ENCODE measurements at regions not wholly inside any gene's neighbourhood (a gene's known extent, or its start where the extent isn't known, plus 50 kb on each side); places are given as distances from the start of the nearest gene placed in this dataset.

DNA sequence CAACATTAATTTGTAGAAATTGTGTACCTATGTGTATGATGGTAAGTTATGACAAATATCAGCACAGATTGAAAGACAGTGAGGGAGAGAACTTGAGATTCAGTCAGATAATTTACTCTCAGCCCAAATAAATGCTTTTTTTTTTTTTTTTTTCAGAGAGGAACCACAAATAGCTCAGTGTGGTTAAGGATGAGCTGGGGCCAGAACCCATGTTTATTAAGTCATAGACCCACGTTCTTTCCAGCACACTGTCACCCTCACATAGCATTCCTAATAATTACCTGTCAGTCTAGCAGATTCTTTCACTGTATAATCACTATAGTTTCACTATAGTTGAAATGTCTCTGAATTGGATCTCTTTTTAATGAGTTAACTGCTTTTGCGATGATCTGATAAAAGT is 246.1 kb downstream of the ZIC1 start:
- TF ChIP-seq, protein P1, sequence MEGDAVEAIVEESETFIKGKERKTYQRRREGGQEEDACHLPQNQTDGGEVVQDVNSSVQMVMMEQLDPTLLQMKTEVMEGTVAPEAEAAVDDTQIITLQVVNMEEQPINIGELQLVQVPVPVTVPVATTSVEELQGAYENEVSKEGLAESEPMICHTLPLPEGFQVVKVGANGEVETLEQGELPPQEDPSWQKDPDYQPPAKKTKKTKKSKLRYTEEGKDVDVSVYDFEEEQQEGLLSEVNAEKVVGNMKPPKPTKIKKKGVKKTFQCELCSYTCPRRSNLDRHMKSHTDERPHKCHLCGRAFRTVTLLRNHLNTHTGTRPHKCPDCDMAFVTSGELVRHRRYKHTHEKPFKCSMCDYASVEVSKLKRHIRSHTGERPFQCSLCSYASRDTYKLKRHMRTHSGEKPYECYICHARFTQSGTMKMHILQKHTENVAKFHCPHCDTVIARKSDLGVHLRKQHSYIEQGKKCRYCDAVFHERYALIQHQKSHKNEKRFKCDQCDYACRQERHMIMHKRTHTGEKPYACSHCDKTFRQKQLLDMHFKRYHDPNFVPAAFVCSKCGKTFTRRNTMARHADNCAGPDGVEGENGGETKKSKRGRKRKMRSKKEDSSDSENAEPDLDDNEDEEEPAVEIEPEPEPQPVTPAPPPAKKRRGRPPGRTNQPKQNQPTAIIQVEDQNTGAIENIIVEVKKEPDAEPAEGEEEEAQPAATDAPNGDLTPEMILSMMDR (IDR thresholded peaks at IDR 0.05; ENCODE audit: insufficient read depth, low read length), result no peak
- TF ChIP-seq GABPA (IDR thresholded peaks at IDR 0.05; ENCODE audit: low read depth) (no peak), POLR2AphosphoS5 (IDR thresholded peaks at IDR 0.05; ENCODE audit: low read depth) (no peak)
- TF ChIP-seq, protein P2, sequence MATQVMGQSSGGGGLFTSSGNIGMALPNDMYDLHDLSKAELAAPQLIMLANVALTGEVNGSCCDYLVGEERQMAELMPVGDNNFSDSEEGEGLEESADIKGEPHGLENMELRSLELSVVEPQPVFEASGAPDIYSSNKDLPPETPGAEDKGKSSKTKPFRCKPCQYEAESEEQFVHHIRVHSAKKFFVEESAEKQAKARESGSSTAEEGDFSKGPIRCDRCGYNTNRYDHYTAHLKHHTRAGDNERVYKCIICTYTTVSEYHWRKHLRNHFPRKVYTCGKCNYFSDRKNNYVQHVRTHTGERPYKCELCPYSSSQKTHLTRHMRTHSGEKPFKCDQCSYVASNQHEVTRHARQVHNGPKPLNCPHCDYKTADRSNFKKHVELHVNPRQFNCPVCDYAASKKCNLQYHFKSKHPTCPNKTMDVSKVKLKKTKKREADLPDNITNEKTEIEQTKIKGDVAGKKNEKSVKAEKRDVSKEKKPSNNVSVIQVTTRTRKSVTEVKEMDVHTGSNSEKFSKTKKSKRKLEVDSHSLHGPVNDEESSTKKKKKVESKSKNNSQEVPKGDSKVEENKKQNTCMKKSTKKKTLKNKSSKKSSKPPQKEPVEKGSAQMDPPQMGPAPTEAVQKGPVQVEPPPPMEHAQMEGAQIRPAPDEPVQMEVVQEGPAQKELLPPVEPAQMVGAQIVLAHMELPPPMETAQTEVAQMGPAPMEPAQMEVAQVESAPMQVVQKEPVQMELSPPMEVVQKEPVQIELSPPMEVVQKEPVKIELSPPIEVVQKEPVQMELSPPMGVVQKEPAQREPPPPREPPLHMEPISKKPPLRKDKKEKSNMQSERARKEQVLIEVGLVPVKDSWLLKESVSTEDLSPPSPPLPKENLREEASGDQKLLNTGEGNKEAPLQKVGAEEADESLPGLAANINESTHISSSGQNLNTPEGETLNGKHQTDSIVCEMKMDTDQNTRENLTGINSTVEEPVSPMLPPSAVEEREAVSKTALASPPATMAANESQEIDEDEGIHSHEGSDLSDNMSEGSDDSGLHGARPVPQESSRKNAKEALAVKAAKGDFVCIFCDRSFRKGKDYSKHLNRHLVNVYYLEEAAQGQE (IDR thresholded peaks at IDR 0.05; ENCODE audit: insufficient replicate concordance, low read depth), result no peak
- DNase-seq (ENCODE audit: low read depth in 1 of 2, low spot score in 1 of 2), result no peak
- H3K27ac ChIP-seq (replicated peaks), result no peak overlapping the region
- no peak overlapping the region for H3K4me3 ChIP-seq (replicated peaks; ENCODE audit: insufficient read depth, low read length)
- no peaks in the 10 kb centered on the region for H3K27me3 ChIP-seq (ENCODE audit: insufficient read depth, poor library complexity, severe bottlenecking)

DNA sequence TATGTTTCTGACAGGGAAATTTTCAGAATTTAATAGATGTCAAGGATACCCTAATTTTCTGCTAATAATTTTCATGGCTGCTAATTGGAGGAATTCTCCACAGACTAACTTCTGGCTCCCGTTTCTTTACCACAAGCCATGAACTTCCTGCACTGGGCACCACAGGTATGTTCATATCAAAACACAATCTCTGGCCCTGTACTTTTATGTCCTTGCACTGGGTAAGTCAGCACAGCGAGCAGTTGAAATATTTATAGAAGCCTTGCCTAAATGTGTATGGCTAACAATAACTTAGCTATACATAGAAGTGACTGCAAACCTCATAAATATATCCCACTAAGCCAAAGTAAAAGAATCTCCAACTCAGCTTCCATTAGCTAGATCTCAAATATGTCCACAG is 246.9 kb downstream of the ZIC1 start:
- TF ChIP-seq GABPA (IDR thresholded peaks at IDR 0.05; ENCODE audit: low read depth) (no peak), POLR2AphosphoS5 (IDR thresholded peaks at IDR 0.05; ENCODE audit: low read depth) (no peak), SPI1 (IDR thresholded peaks at IDR 0.05; ENCODE audit: borderline replicate concordance, low read depth) (no peak)
- TF ChIP-seq, protein P1 (IDR thresholded peaks at IDR 0.05; ENCODE audit: insufficient read depth, low read length), result no peak
- TF ChIP-seq, protein P2 (IDR thresholded peaks at IDR 0.05; ENCODE audit: insufficient replicate concordance, low read depth), result no peak
- no peak overlapping the region for H3K4me3 ChIP-seq (replicated peaks; ENCODE audit: insufficient read depth, low read length)
- H3K27me3 ChIP-seq (ENCODE audit: insufficient read depth, poor library complexity, severe bottlenecking), result no peaks in the 10 kb centered on the region
- H3K27ac ChIP-seq (replicated peaks), result no peak overlapping the region
- no peak for DNase-seq (ENCODE audit: low read depth in 1 of 2, low spot score in 1 of 2)

DNA sequence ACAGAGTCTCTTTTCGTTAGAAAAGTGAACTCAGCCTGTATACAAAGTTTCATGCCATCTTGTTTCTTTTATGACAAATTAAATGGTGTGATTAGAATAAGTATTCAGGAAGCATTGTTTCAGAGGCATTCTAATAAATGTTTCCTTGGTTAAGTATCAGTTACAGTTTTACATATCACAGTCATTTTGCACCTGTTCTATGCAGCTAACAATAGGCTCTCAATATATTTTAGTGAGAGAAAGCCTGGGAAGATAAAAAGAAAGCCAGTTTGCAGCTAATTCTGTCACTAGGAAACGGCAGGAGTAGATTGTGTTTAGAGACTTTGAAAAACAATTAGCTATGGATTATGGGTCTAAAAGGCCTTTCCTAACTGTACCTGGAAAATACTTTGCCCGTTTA is 252.8 kb downstream of the ZIC1 start:
- no peak for TF ChIP-seq POLR2AphosphoS5 (IDR thresholded peaks at IDR 0.05; ENCODE audit: low read depth)
- TF ChIP-seq, protein P2 (IDR thresholded peaks at IDR 0.05; ENCODE audit: insufficient replicate concordance, low read depth), result no peak
- TF ChIP-seq, protein P1 (IDR thresholded peaks at IDR 0.05; ENCODE audit: insufficient read depth, low read length), result no peak
- no peak for TF ChIP-seq SPI1 (IDR thresholded peaks at IDR 0.05; ENCODE audit: borderline replicate concordance, low read depth)
- TF ChIP-seq GABPA (IDR thresholded peaks at IDR 0.05; ENCODE audit: low read depth), result no peak
- DNase-seq (ENCODE audit: low read depth in 1 of 2, low spot score in 1 of 2), result no peak
- H3K27me3 ChIP-seq (ENCODE audit: insufficient read depth, poor library complexity, severe bottlenecking), result no peaks in the 10 kb centered on the region
- no peak overlapping the region for H3K27ac ChIP-seq (replicated peaks)
- no peak overlapping the region for H3K4me3 ChIP-seq (replicated peaks; ENCODE audit: insufficient read depth, low read length)

All from HL-60 (cell line).